H1 (cell line): ENCODE measurements at regions not wholly inside any gene's neighbourhood (a gene's known extent, or its start where the extent isn't known, plus 50 kb on each side); places are given as distances from the start of the nearest gene placed in this dataset.

Source experiments
- CTCF ChIA-PET: fragments of 300-600 bp; sonication (Branson Sonifier 250); formaldehyde crosslinking; loops from one replicate; lab custom pipeline; 2021; ENCODE audit not compliant: partially characterized antibody; lab: Charles Lee
- POLR2A ChIA-PET: fragments of 300-600 bp; sonication (Branson Sonifier 250); formaldehyde crosslinking; loops from one replicate; lab custom pipeline; 2021; ENCODE audit warnings: inconsistent platforms; ENCODE audit not compliant: partially characterized antibody; lab: Charles Lee
- DNase-seq, 2 experiments: peaks; one replicate each; pipeline versions ENCODE4 v3.0.0 to v3.0.0-alpha.2; 2010 to 2022; ENCODE audit warnings: low spot score in 2 of 2, low read depth in 1 of 2, mixed read lengths in 1 of 2
- FAIRE-seq: peaks from 2 replicates; lab custom pipeline; 2011; peaks lifted over from hg19 to GRCh38; lab: Jason Lieb, UNC
- H2AFZ ChIP-seq: 2 replicates; pipeline ENCODE4 v1.8.1; 2012; ENCODE audit warnings: low read length, inconsistent platforms
- H2AK5ac ChIP-seq: 2 replicates; pipeline ENCODE4 v1.6.1; 2013; ENCODE audit warnings: low read depth, low read length
- H2BK120ac ChIP-seq: replicated peaks from 2 replicates; pipeline ENCODE3; 2013; ENCODE audit warnings: low read depth, low read length, inconsistent platforms
- H2BK12ac ChIP-seq: 2 replicates; pipeline ENCODE4 v1.6.1; 2013; ENCODE audit warnings: low read depth, low read length
- H2BK15ac ChIP-seq: 2 replicates; pipeline ENCODE4 v1.6.1; 2013; ENCODE audit warnings: low read length
- H2BK20ac ChIP-seq: 2 replicates; pipeline ENCODE4 v1.6.1; 2013; ENCODE audit warnings: low read length
- H2BK5ac ChIP-seq: 2 replicates; pipeline ENCODE4 v1.6.1; 2013; ENCODE audit warnings: low read depth, low read length
- H3K14ac ChIP-seq: 2 replicates; pipeline ENCODE4 v1.6.1; 2013; ENCODE audit warnings: inconsistent platforms; ENCODE audit not compliant: insufficient read length
- H3K18ac ChIP-seq: 2 replicates; pipeline ENCODE4 v1.6.1; 2013; ENCODE audit warnings: low read length; ENCODE audit errors: extremely low read depth
- H3K23ac ChIP-seq: 2 replicates; pipeline ENCODE4 v1.6.1; 2013; ENCODE audit warnings: inconsistent platforms; ENCODE audit not compliant: insufficient read length
- H3K23me2 ChIP-seq: 2 replicates; pipeline ENCODE4 v1.6.1; 2013; ENCODE audit warnings: low read depth, low read length
- H3K27ac ChIP-seq: 2 replicates; pipeline ENCODE4 v1.6.1; 2011; ENCODE audit warnings: low read depth, low read length, inconsistent platforms
- H3K27me3 ChIP-seq, 4 experiments: replicated peaks in 1 of 4; 1 replicate in 1 of 4; 2 replicates in 3 of 4; pipeline versions ENCODE4 v1.6.1 to v1.8.1; 2011 to 2013; ENCODE audit warnings: low read length in 3 of 4, mild to moderate bottlenecking in 3 of 4, inconsistent platforms in 2 of 4, mixed read lengths in 2 of 4, moderate library complexity in 1 of 4; ENCODE audit not compliant: control insufficient read depth in 3 of 4, insufficient read depth in 3 of 4; ENCODE audit errors: extremely low read depth in 1 of 4
- H3K36me3 ChIP-seq, 4 experiments: 2 replicates each; pipeline versions ENCODE4 v1.6.1 to v1.8.1; 2011 to 2013; ENCODE audit warnings: mild to moderate bottlenecking in 4 of 4, low read length in 3 of 4, moderate library complexity in 2 of 4, control low read depth in 1 of 4, inconsistent platforms in 1 of 4; ENCODE audit not compliant: insufficient read depth in 4 of 4, control insufficient read depth in 2 of 4
- H3K4ac ChIP-seq: replicated peaks from 2 replicates; pipeline ENCODE3; 2013; ENCODE audit warnings: low read length, low read depth, mixed read lengths, inconsistent platforms; ENCODE audit not compliant: insufficient read length
- H3K4me1 ChIP-seq, 4 experiments: replicated peaks in 1 of 4; 1 replicate in 1 of 4; 2 replicates in 3 of 4; pipeline versions ENCODE4 v1.6.1 to v1.8.1; 2011 to 2013; ENCODE audit warnings: low read length in 3 of 4, inconsistent platforms in 2 of 4, mixed read lengths in 1 of 4; ENCODE audit not compliant: insufficient read depth in 4 of 4, control insufficient read depth in 3 of 4
- H3K4me2 ChIP-seq, 2 experiments: 2 replicates each; pipeline versions ENCODE4 v1.6.1 to v1.8.1; 2011 to 2013; ENCODE audit warnings: low read depth in 2 of 2, low read length in 2 of 2, control low read depth in 1 of 2, inconsistent platforms in 1 of 2, mild to moderate bottlenecking in 1 of 2; ENCODE audit not compliant: insufficient read depth in 1 of 2
- H3K4me3 ChIP-seq, 4 experiments: fragments of 200-600, 300-600 bp in 1 of 4; sonication (generic), shearing (Covaris generic), sonication (Bioruptor Twin) in 1 of 4; 2 replicates each; pipeline versions ENCODE4 v1.5.1 to v1.8.1; 2011 to 2016; ENCODE audit warnings: low read length in 4 of 4, low read depth in 3 of 4, control low read depth in 2 of 4, inconsistent platforms in 2 of 4, mild to moderate bottlenecking in 2 of 4, mixed read lengths in 1 of 4, moderate library complexity in 1 of 4; ENCODE audit not compliant: insufficient read depth in 2 of 4; ENCODE audit errors: extremely low read depth in 1 of 4
- H3K56ac ChIP-seq: replicated peaks from 2 replicates; pipeline ENCODE3; 2013; ENCODE audit warnings: low read depth, mild to moderate bottlenecking, mixed read lengths, low read length, inconsistent platforms; ENCODE audit not compliant: insufficient read length
- H3K79me1 ChIP-seq: 2 replicates; pipeline ENCODE4 v1.6.1; 2013; ENCODE audit warnings: low read depth, low read length, control low read depth
- H3K79me2 ChIP-seq, 2 experiments: 2 replicates each; pipeline versions ENCODE4 v1.6.1 to v1.8.1; 2012 to 2013; ENCODE audit warnings: low read length in 2 of 2, mild to moderate bottlenecking in 2 of 2, inconsistent platforms in 1 of 2; ENCODE audit not compliant: insufficient read depth in 2 of 2, control insufficient read depth in 1 of 2
- H3K9ac ChIP-seq, 4 experiments: replicated peaks in 1 of 4; 1 replicate in 1 of 4; 2 replicates in 3 of 4; pipeline versions ENCODE4 v1.6.1 to v1.8.1; 2011 to 2013; ENCODE audit warnings: low read depth in 3 of 4, low read length in 3 of 4, control low read depth in 2 of 4, mild to moderate bottlenecking in 2 of 4, moderate library complexity in 2 of 4, inconsistent platforms in 1 of 4; ENCODE audit errors: extremely low read depth in 1 of 4
- H3K9me3 ChIP-seq, 2 experiments: 2 replicates each; pipeline versions ENCODE4 v1.6.1 to v1.8.1; 2012 to 2013; ENCODE audit warnings: mild to moderate bottlenecking in 2 of 2, moderate library complexity in 2 of 2, control low read depth in 1 of 2, inconsistent platforms in 1 of 2, low read depth in 1 of 2, low read length in 1 of 2, mixed read lengths in 1 of 2; ENCODE audit not compliant: insufficient read depth in 2 of 2
- H4K20me1 ChIP-seq, 2 experiments: replicated peaks in 1 of 2; 2 replicates each; pipeline versions ENCODE3 to v1.8.1; 2011 to 2013; ENCODE audit warnings: inconsistent platforms in 2 of 2, low read length in 2 of 2, mild to moderate bottlenecking in 1 of 2; ENCODE audit not compliant: insufficient read depth in 2 of 2, control insufficient read depth in 1 of 2
- H4K5ac ChIP-seq: 2 replicates; pipeline ENCODE4 v1.6.1; 2013; ENCODE audit warnings: low read length, low read depth, mixed read lengths, inconsistent platforms; ENCODE audit not compliant: insufficient read length
- H4K8ac ChIP-seq: 2 replicates; pipeline ENCODE4 v1.8.0; 2013; ENCODE audit warnings: mild to moderate bottlenecking, moderate library complexity, low read length, inconsistent platforms; ENCODE audit not compliant: insufficient read depth; ENCODE audit errors: extremely low read depth
- H4K91ac ChIP-seq: replicated peaks from 2 replicates; pipeline ENCODE3; 2013; ENCODE audit warnings: low read length, mixed read lengths, inconsistent platforms; ENCODE audit not compliant: insufficient read length
- ASH2L ChIP-seq: fragments of 200-600, 300-600 bp; sonication (generic); IDR thresholded peaks from one replicate; pipeline ENCODE4 v1.7.1; 2017; ENCODE audit warnings: low read length
- BACH1 ChIP-seq: IDR thresholded peaks from 2 replicates; pipeline ENCODE4 v1.6.1; 2012; ENCODE audit warnings: low read length, improper control_type of control experiment
- CEBPB ChIP-seq: IDR thresholded peaks from 2 replicates; pipeline ENCODE4 v1.6.1; 2012; ENCODE audit warnings: low read depth, low read length
- GABPA ChIP-seq: IDR thresholded peaks from 2 replicates; pipeline ENCODE4 v1.6.1; 2011; ENCODE audit warnings: mild to moderate bottlenecking, low read length, moderate library complexity, borderline replicate concordance; ENCODE audit not compliant: insufficient read depth
- GTF2F1 ChIP-seq: IDR thresholded peaks from 2 replicates; pipeline ENCODE4 v1.6.1; 2012; ENCODE audit warnings: low read depth, low read length, improper control_type of control experiment, borderline replicate concordance
- JUND ChIP-seq: IDR thresholded peaks from 2 replicates; pipeline ENCODE4 v1.6.1; 2011; ENCODE audit warnings: mild to moderate bottlenecking, improper control_type of control experiment, low read length
- KDM5A ChIP-seq: fragments of 200-600 bp; IDR thresholded peaks from 2 replicates; pipeline ENCODE4 v1.7.1; 2012; ENCODE audit warnings: mild to moderate bottlenecking, low read length, inconsistent platforms, mixed read lengths
- NRF1 ChIP-seq: IDR thresholded peaks from 2 replicates; pipeline ENCODE4 v1.6.1; 2011; ENCODE audit warnings: mild to moderate bottlenecking, low read depth, low read length, improper control_type of control experiment
- PHF8 ChIP-seq: fragments of 200-600 bp; sonication (generic); conservative IDR thresholded peaks from 2 replicates; pipeline ENCODE4 v1.7.1; 2012; ENCODE audit warnings: low read depth, mild to moderate bottlenecking, inconsistent platforms, low read length, moderate library complexity
- POLR2A ChIP-seq, 2 experiments: IDR thresholded peaks; 1 replicate in 1 of 2; 2 replicates in 1 of 2; pipeline ENCODE4 v1.6.1; 2011; ENCODE audit warnings: low read depth in 2 of 2, low read length in 2 of 2, mild to moderate bottlenecking in 2 of 2; ENCODE audit errors: control extremely low read depth in 1 of 2
- RNF2 ChIP-seq: fragments of 200-900, 300-1000 bp; sonication (generic); IDR thresholded peaks from 2 replicates; pipeline ENCODE4 v1.7.1; 2016; ENCODE audit warnings: borderline replicate concordance, low read depth, mild to moderate bottlenecking, antibody characterized with exemption, low read length; ENCODE audit not compliant: poor library complexity, severe bottlenecking; ENCODE audit errors: missing control alignments
- SAP30 ChIP-seq: fragments of 300-600 bp; sonication (generic); IDR thresholded peaks from 2 replicates; pipeline ENCODE4 v1.7.1; 2012; ENCODE audit warnings: low read length, moderate library complexity, mild to moderate bottlenecking, inconsistent platforms; ENCODE audit not compliant: insufficient read depth, insufficient replicate concordance
- SIN3A ChIP-seq, 2 experiments: IDR thresholded peaks in 1 of 2; conservative IDR thresholded peaks in 1 of 2; 2 replicates each; pipeline ENCODE4 v1.6.1; 2011 to 2012; ENCODE audit warnings: low read length in 2 of 2, improper control_type of control experiment in 1 of 2, low read depth in 1 of 2, mild to moderate bottlenecking in 1 of 2
- SIX5 ChIP-seq: IDR thresholded peaks from 2 replicates; pipeline ENCODE4 v1.6.1; 2011; ENCODE audit warnings: mild to moderate bottlenecking, low read depth, low read length
- SUZ12 ChIP-seq: fragments of 200-600 bp; sonication (generic); IDR thresholded peaks from 2 replicates; pipeline ENCODE4 v1.6.1; 2012; ENCODE audit warnings: mild to moderate bottlenecking, inconsistent platforms, low read length, moderate library complexity, mixed read lengths
- TBP ChIP-seq: IDR thresholded peaks from 2 replicates; pipeline ENCODE4 v1.6.1; 2011; ENCODE audit warnings: low read depth, low read length, improper control_type of control experiment
- WGBS, 2 experiments: shearing (Covaris generic) in 1 of 2; methylation state at CpG; one replicate each; pipeline versions ENCODE4 v1.1.6 to v1.1.7; 2013 to 2015; ENCODE audit warnings: low lambda C conversion rate in 2 of 2, mixed read lengths in 2 of 2, inconsistent platforms in 1 of 2, low coverage in 1 of 2, missing lambda C conversion rate in 1 of 2; ENCODE audit not compliant: insufficient replicate concordance in 2 of 2, insufficient coverage in 1 of 2, insufficient read length in 1 of 2; ENCODE audit errors: extremely low coverage in 1 of 2, missing lambda C conversion rate in 1 of 2; 5-methylcytosine and 5-hydroxymethylcytosine counted together

DNA sequence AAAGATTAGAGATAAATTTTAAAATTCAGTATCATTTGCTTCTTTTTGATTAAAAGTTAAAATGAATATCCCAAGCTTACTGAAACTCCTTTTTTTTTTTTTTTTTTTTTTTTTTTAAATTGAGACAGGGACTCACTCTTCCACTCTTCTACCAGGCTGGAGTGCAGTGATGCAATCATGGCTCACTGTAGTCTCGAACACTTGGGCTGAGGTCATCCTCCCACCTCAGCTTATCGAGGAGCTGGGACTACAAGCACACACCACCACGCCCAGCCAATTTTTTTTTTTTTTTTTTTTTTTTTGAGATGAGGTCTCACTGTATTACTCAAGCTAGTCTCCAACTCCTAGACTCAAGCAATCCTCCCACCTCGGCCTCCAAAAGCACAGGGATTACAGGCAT lies 92.1 kb upstream of the RGS18 start:
- WGBS, 2 experiments, result no CpG with 5 or more reads among the region's 4 CpGs
- Histone ChIP-seq H3K4me1 (0 out of 7 replicates have a peak, but pooled peaks cover 0 to 1% (median 0%) of the 10 kb centered on the region in 4 experiments), H2BK20ac (no peak overlapping the region), H3K4ac (no peak overlapping the region), H4K20me1 (no peaks in the 10 kb centered on the region), H2BK12ac (no peak overlapping the region), H3K18ac (no peak overlapping the region), H2BK5ac (no peak overlapping the region), H2AK5ac (no peak overlapping the region), H4K91ac (no peak overlapping the region), H4K5ac (no peak overlapping the region), H3K36me3 (no peaks in the 10 kb centered on the region), H3K79me2 (no peaks in the 10 kb centered on the region), H3K4me3 (no peak overlapping the region), H3K14ac (no peak overlapping the region), H3K56ac (no peak overlapping the region), H3K27ac (no peak overlapping the region), H3K27me3 (no peaks in the 10 kb centered on the region), H3K79me1 (no peaks in the 10 kb centered on the region), H4K8ac (no peak overlapping the region), H3K23me2 (no peaks in the 10 kb centered on the region), H2BK15ac (no peak overlapping the region), H3K9me3 (no peaks in the 10 kb centered on the region), H2BK120ac (no peak overlapping the region), H2AFZ (no peak overlapping the region), H3K23ac (no peak overlapping the region), H3K4me2 (no peak overlapping the region), H3K9ac (no peak overlapping the region)
- CTCF ChIA-PET, result no interaction called here
- POLR2A ChIA-PET, result no interaction called here
- FAIRE-seq (no peak), DNase-seq (no peak)
- TF ChIP-seq SAP30 (no peak), RNF2 (no peak), SIN3A (conservative IDR thresholded peaks at IDR 0.05 in 1 of 2, IDR thresholded peaks at IDR 0.05 in 1 of 2; ENCODE audit: low read depth in 1 of 2, low read length in 2 of 2) (no peak), CEBPB (no peak), NRF1 (no peak), KDM5A (no peak), BACH1 (no peak), GABPA (no peak), ASH2L (no peak), TBP (no peak), JUND (no peak), SUZ12 (no peak), PHF8 (no peak), POLR2A (IDR thresholded peaks at IDR 0.05; ENCODE audit: control extremely low read depth in 1 of 2, low read depth in 2 of 2, low read length in 2 of 2) (no peak), SIX5 (no peak), GTF2F1 (no peak)
